GM06990 (cell line): ENCODE measurements at regions not wholly inside any gene's neighbourhood (a gene's known extent, or its start where the extent isn't known, plus 50 kb on each side); places are given as distances from the start of the nearest gene placed in this dataset.

Experiments
- DNase-seq: peaks from one replicate; pipeline ENCODE4 v3.0.0-alpha.2; 2011; ENCODE audit not compliant: insufficient read length; ENCODE audit errors: extremely low read depth
- H3K27me3 ChIP-seq: replicated peaks from 2 replicates; pipeline ENCODE4 v1.6.0; 2011; ENCODE audit warnings: low read length; ENCODE audit not compliant: control insufficient read depth, insufficient read depth
- H3K36me3 ChIP-seq: 2 replicates; pipeline ENCODE4 v1.5.1; 2011; ENCODE audit warnings: low read length; ENCODE audit not compliant: control insufficient read depth, insufficient read depth
- H3K4me3 ChIP-seq: replicated peaks from 2 replicates; pipeline ENCODE4 v1.5.1; 2011; ENCODE audit warnings: low read depth, mild to moderate bottlenecking, control low read depth, low read length
- TF ChIP-seq, protein P1 (sequence below): IDR thresholded peaks from 2 replicates; pipeline ENCODE4 v1.5.1; 2011; ENCODE audit warnings: low read length, control low read depth, mild to moderate bottlenecking, inconsistent platforms; ENCODE audit not compliant: insufficient read depth, poor library complexity, severe bottlenecking

DNA sequence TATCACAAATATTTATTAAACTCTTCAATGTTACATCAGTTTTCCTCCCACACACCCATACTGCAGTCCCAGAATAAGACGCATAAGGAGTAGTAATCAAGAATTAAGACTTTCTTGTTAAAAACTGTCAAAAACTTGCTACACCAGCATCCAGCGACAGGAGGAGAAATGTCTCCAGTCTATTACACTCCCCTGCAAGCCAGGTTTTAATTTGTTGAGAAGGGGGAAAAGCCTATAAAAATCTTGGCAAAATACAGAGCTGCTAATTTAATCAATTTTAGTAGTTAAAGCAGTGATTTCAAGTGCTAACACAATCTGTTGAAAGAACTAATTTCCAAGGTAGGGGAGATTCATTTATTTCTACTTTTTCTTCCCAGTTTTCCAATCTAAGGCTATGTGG is 102.0 kb upstream of the MED13 start:
- no peak for DNase-seq
- H3K36me3 ChIP-seq = no peaks in the 10 kb centered on the region
- TF ChIP-seq, protein P1, sequence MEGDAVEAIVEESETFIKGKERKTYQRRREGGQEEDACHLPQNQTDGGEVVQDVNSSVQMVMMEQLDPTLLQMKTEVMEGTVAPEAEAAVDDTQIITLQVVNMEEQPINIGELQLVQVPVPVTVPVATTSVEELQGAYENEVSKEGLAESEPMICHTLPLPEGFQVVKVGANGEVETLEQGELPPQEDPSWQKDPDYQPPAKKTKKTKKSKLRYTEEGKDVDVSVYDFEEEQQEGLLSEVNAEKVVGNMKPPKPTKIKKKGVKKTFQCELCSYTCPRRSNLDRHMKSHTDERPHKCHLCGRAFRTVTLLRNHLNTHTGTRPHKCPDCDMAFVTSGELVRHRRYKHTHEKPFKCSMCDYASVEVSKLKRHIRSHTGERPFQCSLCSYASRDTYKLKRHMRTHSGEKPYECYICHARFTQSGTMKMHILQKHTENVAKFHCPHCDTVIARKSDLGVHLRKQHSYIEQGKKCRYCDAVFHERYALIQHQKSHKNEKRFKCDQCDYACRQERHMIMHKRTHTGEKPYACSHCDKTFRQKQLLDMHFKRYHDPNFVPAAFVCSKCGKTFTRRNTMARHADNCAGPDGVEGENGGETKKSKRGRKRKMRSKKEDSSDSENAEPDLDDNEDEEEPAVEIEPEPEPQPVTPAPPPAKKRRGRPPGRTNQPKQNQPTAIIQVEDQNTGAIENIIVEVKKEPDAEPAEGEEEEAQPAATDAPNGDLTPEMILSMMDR = no peak
- H3K27me3 ChIP-seq = no peaks in the 10 kb centered on the region
- H3K4me3 ChIP-seq = no peak overlapping the region

DNA sequence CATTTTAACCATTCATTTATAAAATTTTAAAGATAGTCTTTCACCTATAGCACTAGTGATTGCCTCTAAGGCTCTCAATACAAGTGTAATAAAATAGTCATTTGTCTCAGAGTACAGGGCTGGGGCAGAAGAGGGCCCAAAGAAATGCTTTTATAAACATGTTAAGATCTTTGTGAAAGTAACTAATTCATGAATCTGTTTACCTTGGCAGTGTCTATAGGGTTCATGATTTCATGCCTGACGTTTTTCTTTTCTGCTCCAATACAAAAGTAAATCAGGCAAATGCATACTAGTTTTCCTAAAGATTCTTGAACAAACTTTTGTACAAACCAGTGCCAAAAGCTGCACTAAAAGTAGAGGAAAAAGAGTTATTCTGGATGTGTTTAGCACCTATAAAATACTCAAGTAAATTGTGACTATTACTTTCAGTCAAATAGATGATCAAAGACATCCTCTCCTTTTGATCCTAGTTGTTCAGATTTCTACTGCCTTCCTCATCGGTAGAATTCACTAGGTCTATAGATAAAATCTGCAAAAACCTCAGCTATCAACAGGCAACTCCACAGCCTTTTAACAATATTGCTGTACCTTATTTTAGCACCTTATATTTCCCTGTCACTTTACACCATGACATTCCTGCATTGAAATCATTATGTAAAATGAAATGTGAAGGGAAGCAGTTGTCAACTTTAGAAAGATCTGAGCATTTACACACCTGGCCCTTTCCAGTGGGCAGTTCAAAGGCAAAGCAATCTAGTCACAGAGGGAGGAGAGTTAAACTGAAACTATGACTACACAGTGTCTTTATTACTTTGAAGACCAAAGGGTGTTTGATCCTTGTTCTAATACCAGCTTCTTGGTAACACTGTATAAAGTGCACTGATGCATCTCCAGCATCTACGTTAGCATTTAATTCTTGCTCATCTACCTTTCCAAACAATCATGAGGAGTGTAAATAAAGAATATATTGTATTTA is 100.0 kb upstream of the MED13 start:
- Histone ChIP-seq H3K4me3 (no peak overlapping the region), H3K36me3 (no peaks in the 10 kb centered on the region), H3K27me3 (no peaks in the 10 kb centered on the region)
- peak; percentile 24 for DNase-seq
- TF ChIP-seq, protein P1 = no peak

DNA sequence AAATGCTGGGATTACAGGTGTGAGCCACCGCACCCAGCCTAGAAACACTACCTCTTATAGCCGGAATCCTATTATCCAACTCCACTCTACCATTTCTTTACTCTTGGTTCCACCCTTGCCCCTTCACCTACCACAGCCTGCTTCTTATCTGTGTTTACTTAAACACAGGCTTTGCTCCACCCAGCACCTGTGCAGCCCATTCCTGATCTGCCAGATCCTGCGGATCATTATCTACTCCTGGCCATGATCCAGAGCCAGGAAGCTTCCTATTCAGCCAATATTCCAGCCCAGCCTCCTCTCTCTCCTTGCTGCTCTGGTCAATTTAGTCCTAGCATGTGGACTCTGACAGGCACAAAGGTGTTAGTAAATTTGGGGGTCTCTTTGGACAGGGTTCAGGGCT is 98.8 kb upstream of the MED13 start:
- Histone ChIP-seq H3K27me3 (no peaks in the 10 kb centered on the region), H3K36me3 (no peaks in the 10 kb centered on the region), H3K4me3 (no peak overlapping the region)
- no peak for DNase-seq
- TF ChIP-seq, protein P1 = no peak

DNA sequence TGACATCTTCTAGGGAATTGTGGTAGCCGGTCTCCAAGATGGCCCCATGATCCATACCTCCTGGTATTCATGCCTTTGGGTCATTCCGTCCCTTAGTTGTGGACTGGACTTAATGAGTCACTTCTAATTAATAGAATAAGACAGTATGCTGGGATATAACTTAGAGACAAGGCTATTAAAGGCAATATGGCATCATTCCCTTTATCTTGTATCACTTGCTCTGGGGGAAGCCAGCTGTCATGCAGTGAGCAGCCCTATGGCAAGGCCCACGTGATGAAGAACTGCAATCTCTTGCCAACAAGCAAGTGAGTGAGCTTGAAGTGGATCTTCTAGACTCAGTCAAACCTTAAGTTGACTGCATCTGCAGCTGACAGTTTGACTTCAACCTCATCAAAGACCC is 97.8 kb upstream of the MED13 start:
- H3K4me3 ChIP-seq = no peak overlapping the region
- no peaks in the 10 kb centered on the region for H3K27me3 ChIP-seq
- TF ChIP-seq, protein P1 = no peak
- DNase-seq = no peak
- H3K36me3 ChIP-seq = no peaks in the 10 kb centered on the region

DNA sequence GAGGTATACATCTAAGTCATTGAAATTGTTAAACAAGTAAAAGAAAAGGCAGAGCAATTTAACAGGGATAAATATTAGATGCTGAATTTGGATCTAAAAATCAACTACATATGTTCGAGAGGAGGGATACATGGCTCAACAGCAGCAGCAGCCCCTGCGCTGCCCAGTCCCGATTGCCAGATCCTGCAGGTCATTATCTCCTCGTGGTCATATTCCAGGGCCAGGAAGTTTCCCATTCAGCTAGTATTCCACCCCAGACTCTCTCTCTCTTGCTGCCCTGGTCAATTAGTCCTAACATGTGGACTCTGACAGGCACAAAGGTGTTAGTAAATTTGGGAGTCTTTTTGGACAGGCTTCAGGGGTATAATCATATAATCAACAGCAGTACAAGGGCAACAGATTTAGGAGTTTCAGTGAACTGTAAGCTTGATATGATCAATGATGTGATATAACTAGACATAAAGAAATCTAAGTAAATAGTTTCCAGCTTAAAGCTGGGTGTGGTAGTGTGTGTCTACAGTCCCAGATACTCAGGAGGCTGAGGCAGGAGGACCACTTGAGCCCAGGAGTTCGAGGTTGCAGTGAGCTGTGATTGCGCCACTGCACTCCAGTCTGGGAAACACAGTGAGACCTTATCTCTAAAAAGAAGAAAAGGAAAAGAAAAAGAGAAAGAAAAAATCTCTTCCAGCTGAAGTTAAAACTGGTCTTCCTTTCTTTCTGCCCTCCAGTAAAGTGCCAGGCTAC is 96.5 kb upstream of the MED13 start:
- Histone ChIP-seq H3K4me3 (no peak overlapping the region), H3K36me3 (no peaks in the 10 kb centered on the region), H3K27me3 (no peaks in the 10 kb centered on the region)
- DNase-seq = no peak
- TF ChIP-seq, protein P1 = no peak
